H1 (cell line): ENCODE measurements at regions not wholly inside any gene's neighbourhood (a gene's known extent, or its start where the extent isn't known, plus 50 kb on each side); places are given as distances from the start of the nearest gene placed in this dataset.

ENCODE experiments used
- CHD2 ChIP-seq: IDR thresholded peaks from 2 replicates; pipeline ENCODE4 v1.6.1; 2012; ENCODE audit warnings: low read length, improper control_type of control experiment
- EZH2 ChIP-seq: fragments of 200-600 bp; sonication (generic); IDR thresholded peaks from 2 replicates; pipeline ENCODE4 v1.7.1; 2012; ENCODE audit warnings: low read depth, mild to moderate bottlenecking, moderate library complexity, low read length, inconsistent platforms; ENCODE audit not compliant: severe bottlenecking
- KDM1A ChIP-seq: fragments of 200-600, 300-600 bp; sonication (generic); IDR thresholded peaks from 2 replicates; pipeline ENCODE4 v1.7.1; 2016; ENCODE audit warnings: mild to moderate bottlenecking, low read length, borderline replicate concordance
- MAFK ChIP-seq: IDR thresholded peaks from 2 replicates; pipeline ENCODE4 v1.6.1; 2012; ENCODE audit warnings: low read depth, mild to moderate bottlenecking, improper control_type of control experiment, low read length
- POLR2A ChIP-seq, 2 experiments: IDR thresholded peaks; 1 replicate in 1 of 2; 2 replicates in 1 of 2; pipeline ENCODE4 v1.6.1; 2011; ENCODE audit warnings: low read depth in 2 of 2, low read length in 2 of 2, mild to moderate bottlenecking in 2 of 2; ENCODE audit errors: control extremely low read depth in 1 of 2
- RAD21 ChIP-seq, 2 experiments: IDR thresholded peaks in 1 of 2; conservative IDR thresholded peaks in 1 of 2; 2 replicates each; pipeline ENCODE4 v1.6.1; 2011; ENCODE audit warnings: low read depth in 2 of 2, low read length in 2 of 2, improper control_type of control experiment in 1 of 2, inconsistent platforms in 1 of 2, mild to moderate bottlenecking in 1 of 2, moderate library complexity in 1 of 2
- SIN3A ChIP-seq, 2 experiments: IDR thresholded peaks in 1 of 2; conservative IDR thresholded peaks in 1 of 2; 2 replicates each; pipeline ENCODE4 v1.6.1; 2011 to 2012; ENCODE audit warnings: low read length in 2 of 2, improper control_type of control experiment in 1 of 2, low read depth in 1 of 2, mild to moderate bottlenecking in 1 of 2
- SP4 ChIP-seq: IDR thresholded peaks from 2 replicates; pipeline ENCODE4 v1.6.1; 2012; ENCODE audit warnings: low read length, inconsistent platforms
- TCF12 ChIP-seq: IDR thresholded peaks from 2 replicates; pipeline ENCODE4 v1.6.1; 2011; ENCODE audit warnings: low read depth, mild to moderate bottlenecking, low read length
- TEAD4 ChIP-seq: IDR thresholded peaks from 2 replicates; pipeline ENCODE4 v1.6.1; 2012; ENCODE audit warnings: low read depth, low read length, inconsistent platforms, mixed read lengths
- ZNF274 ChIP-seq: IDR thresholded peaks from 2 replicates; pipeline ENCODE4 v1.7.0; 2012; ENCODE audit warnings: low read length, borderline replicate concordance; ENCODE audit errors: extremely low read depth
- TF ChIP-seq, protein P1 (sequence below), 3 experiments: IDR thresholded peaks; 1 replicate in 2 of 3; 2 replicates in 1 of 3; pipeline versions ENCODE4 v1.5.1 to v1.6.1; 2011; ENCODE audit warnings: low read length in 3 of 3, mild to moderate bottlenecking in 3 of 3, inconsistent platforms in 2 of 3, low read depth in 1 of 3, moderate library complexity in 1 of 3; ENCODE audit not compliant: insufficient read depth in 1 of 3; ENCODE audit errors: control extremely low read depth in 1 of 3

DNA sequence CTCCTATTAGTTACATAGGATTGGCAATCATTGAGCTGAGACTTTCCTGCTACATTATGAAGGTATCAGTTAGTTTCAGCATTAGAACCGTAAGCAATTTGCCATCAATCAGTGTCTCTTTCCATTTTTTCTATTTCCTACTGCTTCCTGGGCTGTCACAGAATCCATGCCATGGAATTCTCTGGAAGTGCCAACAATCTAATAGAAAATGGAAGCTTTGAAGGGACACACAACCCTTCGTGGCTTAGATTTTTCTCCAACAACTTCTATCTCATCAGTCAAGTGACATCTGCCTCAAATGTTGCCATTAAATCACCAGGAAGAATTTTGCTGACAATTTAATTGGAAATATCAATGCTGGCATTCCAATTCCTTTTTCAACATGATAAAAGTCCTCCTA, 183.5 kb upstream of the PARD3B start:
- TF ChIP-seq, protein P1, sequence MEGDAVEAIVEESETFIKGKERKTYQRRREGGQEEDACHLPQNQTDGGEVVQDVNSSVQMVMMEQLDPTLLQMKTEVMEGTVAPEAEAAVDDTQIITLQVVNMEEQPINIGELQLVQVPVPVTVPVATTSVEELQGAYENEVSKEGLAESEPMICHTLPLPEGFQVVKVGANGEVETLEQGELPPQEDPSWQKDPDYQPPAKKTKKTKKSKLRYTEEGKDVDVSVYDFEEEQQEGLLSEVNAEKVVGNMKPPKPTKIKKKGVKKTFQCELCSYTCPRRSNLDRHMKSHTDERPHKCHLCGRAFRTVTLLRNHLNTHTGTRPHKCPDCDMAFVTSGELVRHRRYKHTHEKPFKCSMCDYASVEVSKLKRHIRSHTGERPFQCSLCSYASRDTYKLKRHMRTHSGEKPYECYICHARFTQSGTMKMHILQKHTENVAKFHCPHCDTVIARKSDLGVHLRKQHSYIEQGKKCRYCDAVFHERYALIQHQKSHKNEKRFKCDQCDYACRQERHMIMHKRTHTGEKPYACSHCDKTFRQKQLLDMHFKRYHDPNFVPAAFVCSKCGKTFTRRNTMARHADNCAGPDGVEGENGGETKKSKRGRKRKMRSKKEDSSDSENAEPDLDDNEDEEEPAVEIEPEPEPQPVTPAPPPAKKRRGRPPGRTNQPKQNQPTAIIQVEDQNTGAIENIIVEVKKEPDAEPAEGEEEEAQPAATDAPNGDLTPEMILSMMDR (IDR thresholded peaks at IDR 0.05; ENCODE audit: control extremely low read depth in 1 of 3, insufficient read depth in 1 of 3, low read depth in 1 of 3, low read length in 3 of 3) = no peak
- TF ChIP-seq EZH2 = no peak
- no peak for TF ChIP-seq SIN3A (conservative IDR thresholded peaks at IDR 0.05 in 1 of 2, IDR thresholded peaks at IDR 0.05 in 1 of 2; ENCODE audit: low read depth in 1 of 2, low read length in 2 of 2)
- no peak for TF ChIP-seq POLR2A (IDR thresholded peaks at IDR 0.05; ENCODE audit: control extremely low read depth in 1 of 2, low read depth in 2 of 2, low read length in 2 of 2)
- TF ChIP-seq CHD2 = no peak
- no peak for TF ChIP-seq ZNF274
- TF ChIP-seq RAD21 (IDR thresholded peaks at IDR 0.05 in 1 of 2, conservative IDR thresholded peaks at IDR 0.05 in 1 of 2; ENCODE audit: low read depth in 2 of 2, low read length in 2 of 2) = no peak
- no peak for TF ChIP-seq TEAD4
- no peak for TF ChIP-seq SP4
- no peak for TF ChIP-seq KDM1A
- TF ChIP-seq TCF12 = no peak
- TF ChIP-seq MAFK = no peak
